HG03460 (cell line): ENCODE measurements at regions not wholly inside any gene's neighbourhood (a gene's known extent, or its start where the extent isn't known, plus 50 kb on each side); places are given as distances from the start of the nearest gene placed in this dataset.

Source experiments
- ATAC-seq: cut with Tn5 transposase; IDR thresholded peaks from one replicate; pipeline ENCODE4 v1.9.1; 2021; ENCODE audit not compliant: unreplicated experiment

DNA sequence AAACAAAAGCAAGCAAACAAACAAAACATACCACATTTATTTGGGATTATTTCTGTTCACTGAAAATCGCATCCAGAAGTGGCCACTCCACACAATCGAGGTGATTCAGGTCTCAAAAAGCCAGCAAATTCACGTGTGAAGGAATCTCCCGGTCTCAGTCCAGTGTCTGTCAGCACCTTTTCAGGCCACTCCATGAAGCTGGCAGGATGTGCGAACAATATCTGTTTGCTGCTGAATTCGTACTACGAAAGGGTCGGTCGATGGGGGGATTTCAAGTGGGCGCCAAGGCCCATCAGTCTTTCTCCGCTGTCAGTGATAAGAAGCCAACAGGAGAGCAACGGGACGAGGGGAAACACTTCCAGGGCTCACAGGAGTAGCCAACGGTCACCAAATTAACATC lies 505.1 kb downstream of the IRX1 start:
- ATAC-seq: no peak

DNA sequence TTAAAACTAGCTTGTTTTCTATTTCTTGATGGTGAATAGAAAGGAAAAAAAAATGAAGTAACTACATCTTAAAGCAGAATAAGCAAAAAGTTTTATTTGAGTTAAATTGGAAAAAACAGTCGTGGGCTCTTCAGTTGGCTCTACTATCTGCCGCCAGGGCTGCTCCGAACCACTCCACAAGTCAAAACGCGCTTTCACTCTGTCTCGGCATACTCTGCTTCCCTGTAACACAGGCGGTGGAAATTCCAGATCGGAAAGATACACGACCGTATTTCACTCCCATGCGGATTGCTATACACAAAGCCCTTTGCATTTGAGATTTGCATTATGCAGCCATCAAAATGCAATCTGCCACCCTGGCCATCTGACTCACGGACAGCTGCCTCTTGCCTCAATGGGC lies 505.6 kb downstream of the IRX1 start:
- no peak for ATAC-seq

DNA sequence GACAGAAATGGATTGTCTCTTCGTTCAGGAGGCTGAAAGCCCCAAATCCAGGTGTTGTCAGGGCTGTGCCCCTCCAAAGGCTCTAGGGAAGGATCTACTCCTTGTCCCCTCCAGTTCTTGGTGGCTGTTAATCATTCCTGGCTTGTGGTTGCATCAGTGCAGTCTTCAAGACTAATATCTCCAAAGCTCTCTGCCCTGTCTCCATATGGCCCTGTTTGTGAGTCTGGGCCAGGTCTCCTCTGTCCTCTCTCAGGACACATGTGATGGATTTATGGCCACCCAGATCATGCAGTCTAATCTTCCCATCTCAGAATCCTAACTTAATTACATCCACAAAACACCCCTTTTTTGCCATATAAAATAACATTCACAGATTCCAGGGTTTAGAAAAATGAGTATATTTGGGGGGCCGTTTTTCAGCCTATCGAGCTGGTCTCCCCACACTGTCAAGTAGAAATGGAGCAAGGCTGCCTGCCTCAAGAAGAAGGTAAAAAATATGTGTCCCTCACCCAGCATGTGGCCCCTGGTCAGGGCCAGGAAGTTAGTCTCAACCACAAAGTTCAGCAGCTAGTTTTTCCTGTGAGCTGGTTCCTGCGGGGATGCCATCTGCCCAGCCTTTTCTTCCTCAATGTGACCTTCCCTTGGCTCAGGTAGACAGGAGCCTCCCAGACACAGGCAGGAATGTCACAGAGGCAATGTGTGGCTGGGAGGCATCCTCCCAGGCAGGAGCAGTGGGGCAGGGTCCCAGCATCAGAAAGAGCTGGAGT lies 509.4 kb downstream of the IRX1 start:
- no peak for ATAC-seq

DNA sequence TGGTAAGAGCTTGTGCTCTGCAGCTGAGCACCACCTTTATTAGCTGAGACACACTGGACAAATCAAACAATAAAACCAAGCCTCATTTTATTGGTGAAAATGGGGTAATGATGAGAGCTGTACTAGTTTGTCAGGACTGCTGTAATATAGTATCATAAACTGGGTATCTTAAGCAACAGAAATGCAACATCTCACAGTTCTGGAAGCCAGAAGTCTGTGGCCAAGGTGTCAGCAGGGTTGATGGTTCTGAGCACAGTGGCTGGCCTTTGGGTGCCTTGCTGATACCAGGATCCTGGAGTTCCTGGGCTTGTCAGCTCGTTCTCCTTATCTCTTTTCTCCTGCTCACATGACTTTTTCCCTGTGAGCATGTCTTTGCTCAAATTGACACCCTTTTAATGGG lies 513.1 kb downstream of the IRX1 start:
- ATAC-seq: no peak

DNA sequence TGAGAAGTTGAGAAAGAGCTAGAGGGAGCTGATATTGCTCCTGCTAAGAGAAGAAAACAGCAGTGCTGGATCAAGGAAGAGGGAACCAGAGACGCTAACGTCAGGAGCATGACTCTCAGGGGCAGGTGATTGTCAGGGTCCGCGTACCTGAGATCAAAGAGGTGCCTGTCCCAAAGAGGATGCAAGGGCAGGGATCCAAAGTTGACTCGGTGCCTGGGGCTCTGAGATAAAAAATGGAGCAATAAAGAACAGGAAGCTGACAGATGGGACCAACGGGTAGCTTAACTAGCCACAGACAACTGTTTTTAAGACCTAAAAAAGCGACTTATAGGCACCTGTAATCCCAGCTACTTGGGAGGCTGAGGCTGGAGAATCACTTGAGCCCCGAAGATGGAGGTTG lies 517.8 kb downstream of the IRX1 start:
- no peak for ATAC-seq

DNA sequence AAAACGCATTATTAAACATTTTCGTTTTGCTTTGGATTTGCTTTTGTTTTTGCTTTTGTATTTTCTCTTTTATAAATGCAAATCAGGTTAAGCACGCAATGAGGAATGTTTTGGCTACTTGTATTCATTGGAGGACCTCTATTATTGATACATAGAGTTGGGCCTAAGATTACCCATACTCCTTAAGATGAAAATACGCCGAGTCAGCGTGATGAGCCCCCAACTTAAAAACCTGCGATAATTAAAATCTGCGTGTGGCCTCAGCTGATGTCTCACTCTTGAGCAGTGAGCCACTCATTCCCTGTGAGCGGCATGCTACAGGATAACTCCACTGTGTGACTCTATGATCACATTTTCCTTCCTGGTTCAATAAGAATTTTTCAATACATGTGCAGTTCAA lies 518.3 kb downstream of the IRX1 start:
- ATAC-seq: no peak

DNA sequence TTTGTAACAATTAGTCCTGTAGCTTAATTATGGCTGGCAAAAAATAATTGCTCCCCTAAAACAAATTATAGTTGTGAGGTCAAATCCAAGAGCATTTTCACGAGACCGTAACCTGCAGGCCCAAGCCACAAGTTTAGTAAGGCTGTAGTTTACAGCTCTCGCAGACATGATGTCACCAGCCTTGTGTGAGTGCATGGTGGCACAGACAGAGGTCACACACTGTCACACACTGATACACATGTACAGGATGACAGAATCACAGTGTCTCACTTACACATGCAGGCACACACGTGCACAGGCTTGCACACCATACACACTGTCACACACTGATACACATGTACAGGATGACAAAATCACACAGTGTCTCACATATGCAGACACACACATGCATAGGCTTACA lies 518.8 kb downstream of the IRX1 start:
- ATAC-seq: no peak

DNA sequence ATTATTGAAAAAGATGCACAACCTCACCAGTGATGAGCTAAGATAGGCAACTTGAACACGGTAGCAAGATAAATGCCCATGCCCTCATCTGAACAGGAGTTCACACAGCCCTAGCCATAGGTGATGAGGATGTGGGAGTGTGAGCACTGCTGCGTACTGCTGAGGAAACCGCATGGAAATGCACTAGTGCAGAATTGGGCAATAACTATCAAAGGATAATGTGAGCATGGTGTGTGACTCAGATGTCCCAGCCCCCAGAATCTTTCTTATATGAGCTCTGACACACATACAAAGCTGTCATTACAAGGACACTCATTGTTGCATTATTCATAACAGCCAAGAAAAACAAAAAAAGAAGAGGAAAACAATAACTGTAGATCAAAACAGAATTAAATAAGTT lies 521.2 kb downstream of the IRX1 start:
- no peak for ATAC-seq

DNA sequence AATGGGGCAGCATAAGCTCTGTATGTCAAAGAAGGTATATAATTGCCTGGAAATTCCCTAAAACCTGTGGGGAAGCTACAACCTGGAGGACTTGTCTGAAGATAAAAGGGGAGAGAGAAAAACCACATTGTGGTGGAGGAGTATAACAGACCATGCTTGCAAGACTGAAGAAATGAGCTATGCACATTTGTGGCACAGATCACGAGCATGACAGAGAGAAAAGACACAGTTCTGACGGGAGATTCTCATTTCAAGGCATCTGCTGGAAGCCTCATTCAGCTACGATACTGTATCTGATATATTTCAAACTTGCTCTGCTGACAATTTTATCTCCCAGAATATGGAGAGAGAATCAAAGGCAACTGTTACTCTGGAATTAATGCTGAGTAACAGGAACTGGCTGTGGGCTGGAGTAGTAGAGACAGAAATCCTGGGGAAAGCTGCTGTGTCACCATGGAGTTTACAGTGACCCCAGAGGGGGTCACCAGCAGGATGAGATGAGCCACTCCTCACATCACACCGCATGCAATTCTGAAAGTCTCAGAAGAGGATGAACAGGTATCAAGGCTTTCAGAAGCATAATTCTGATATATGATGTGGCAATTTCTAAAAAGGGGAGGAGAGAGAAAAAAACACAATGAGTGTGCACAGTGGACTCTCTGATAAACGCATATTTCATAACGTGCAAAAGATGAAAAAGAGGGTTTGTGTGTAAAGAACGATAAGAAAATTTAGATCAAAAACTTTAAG lies 528.8 kb downstream of the IRX1 start:
- no peak for ATAC-seq

DNA sequence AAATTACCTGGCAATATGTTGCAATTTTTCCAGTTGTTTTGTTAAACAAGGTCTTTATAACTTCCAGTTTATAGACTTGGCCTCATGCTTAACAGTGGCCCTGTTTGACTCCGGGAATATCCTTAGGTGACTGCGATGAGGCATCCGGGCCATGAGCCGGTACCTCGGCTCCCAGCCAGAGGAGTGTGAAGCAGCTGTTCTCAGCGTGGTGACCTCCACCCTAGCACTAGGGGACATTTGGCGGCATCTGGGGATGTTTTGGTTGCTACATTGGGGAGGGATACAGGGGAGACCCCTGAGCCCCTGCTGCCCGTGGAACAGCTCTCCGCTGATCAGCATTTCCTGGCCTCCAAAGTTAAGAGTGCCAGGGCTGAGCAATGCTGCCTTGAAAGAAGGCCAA lies 533.4 kb downstream of the IRX1 start:
- no peak for ATAC-seq

DNA sequence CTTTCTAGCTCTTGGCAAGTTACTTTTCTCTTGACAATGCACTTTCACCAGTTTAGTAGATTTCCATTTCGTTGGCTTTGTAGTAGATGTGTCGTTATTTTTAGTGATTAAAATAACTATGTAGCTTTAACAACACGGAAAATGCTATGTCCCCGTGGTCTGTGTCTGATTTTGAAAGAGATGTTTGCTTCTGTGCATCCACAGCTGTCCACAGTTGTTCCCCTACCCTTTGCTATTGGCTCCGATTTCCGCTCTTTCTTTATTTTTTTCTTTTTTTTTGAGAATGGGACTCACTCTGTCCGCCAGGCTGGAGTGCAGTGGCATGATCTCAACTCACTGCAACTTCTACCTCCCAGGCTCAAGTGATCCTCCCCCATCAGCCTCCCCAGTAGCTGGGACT lies 533.9 kb downstream of the IRX1 start:
- no peak for ATAC-seq

DNA sequence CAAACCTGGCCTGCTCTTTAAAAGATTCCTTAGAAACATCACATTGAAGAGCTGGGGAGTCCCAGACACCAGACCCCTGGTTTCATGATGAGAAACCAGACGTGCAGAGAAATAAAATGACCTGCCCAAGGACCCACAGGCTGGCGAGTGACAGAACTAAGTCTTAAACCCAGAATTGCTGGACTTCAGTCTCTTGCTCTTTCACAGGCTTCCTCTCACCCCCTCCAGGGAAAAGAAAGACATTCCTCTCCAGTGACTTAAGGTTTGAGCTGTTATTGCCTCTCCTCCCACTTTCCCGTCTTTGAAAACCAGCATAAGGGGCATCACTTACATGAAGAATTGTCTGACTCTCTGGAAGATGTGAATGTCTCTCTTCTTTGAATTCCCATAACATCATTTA lies 535.2 kb downstream of the IRX1 start:
- no peak for ATAC-seq

DNA sequence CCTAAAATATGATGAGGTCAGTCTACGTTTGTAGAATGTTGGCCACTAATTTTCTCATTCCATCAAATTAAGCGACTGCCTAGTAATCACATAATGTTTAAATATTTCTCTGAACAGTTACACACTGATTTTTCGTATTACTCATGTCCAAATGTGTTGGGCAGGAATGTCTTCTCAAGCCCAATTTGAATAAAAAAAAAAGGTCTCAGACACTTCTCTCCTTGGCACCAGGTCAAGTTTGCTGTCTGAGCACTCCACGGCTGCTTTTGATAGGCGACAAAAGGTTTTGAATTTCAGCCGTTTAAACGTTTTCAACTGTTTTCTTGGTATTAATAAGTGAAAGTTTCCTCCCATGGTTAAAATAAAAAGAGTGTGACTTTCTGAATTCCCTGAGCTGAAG lies 542.1 kb downstream of the IRX1 start:
- no peak for ATAC-seq

DNA sequence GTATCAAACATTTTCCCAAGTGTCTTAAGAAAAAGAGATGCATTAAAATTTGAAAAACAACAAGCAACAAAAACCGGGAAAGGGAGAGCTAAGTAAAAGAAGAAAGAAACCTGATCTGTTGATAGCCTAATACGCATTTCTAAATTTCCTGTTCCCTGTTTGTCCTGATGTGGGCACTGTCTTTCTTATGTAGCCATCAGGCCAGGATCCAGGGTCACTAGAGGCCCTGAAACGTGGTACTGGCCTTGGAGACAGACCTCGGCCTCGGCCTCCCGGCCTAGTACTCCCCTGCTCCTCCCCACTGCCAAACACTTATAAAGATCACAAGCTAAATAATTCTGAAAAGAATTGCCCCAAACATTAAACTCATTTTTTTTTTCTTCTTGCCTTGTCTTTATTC lies 547.2 kb downstream of the IRX1 start:
- ATAC-seq: no peak

DNA sequence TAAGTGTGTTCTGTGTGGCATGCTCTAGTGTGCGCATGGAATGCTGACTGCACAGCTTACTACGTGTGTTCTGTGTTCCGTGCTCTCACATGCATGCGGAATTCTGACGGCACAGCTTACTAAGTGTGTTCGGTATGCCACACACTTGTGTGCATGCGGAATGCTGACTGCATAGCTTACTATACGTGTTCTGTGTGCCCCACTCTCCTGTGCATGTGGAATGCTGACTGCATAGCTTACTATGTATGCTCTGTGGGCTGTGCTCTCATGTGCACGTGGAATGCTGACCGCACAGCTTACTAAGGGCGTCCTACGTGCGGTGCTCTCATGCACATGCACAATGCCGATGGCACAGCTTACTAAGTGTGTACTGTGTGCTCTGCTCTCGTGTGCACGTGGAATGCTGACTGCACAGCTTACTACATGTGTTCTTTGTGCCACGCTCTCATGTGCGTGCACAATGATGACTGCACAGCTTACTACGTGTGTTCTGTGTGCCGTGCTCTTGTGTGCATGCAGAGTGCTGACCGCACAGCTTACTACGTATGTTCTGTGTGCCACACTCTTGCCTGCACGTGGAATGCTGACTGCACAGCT lies 548.9 kb downstream of the IRX1 start:
- no peak for ATAC-seq

DNA sequence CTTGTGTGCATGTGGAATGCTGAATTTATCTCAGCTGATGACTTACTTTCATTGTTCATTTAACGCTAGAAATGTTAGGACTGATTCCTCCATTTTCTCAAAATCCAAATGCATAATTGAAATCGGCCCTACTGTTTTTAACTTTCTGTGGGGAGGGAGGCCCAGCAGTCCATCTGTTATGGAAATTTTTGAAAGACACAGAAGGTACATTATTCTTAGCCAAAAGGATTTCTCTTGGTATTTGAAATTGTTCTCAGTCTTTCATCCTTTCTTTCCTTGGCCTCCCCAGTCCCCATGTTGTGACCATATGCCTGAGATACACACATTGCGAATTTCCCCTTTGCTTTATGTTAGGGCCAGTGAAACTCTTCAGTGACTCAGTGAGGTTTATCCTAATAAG lies 549.9 kb downstream of the IRX1 start:
- ATAC-seq: no peak

DNA sequence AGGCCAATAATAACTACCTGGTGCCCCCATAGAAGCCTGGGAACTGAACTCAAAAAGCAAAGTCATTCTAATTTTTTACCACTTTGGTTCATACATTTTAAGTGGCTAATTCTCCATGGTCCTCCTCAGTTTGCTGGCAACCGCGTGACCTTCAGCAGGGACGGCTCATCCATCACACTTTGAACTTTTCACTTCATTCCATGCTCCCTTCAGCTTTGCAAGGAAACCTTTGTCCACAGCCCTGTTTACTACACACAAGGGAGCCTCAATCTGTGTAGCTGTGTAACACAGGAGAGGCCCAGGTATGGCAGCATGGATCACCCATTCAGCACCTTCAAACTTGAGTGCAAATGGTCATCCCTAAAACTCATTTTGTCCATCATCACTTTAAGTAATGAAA lies 552.4 kb downstream of the IRX1 start:
- no peak for ATAC-seq

DNA sequence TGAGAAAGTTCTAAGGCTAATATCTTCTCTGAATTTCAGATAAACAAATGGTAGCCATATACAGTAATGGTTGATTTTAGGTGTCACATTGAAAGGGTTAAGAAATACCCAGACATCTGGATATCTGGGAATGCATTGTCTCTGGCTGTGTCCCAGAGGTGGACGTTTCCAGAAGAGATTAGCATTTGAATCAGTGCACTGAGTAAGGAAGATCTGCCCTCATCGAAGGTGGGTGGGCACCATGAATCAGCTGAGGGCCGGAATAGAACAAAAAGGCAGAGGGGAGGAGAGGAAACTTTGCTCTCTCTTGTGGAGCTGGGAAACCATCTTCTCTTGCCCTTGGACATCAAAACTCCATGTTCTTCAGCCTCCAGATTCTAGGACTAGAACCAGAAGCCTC lies 554.4 kb downstream of the IRX1 start:
- no peak for ATAC-seq

DNA sequence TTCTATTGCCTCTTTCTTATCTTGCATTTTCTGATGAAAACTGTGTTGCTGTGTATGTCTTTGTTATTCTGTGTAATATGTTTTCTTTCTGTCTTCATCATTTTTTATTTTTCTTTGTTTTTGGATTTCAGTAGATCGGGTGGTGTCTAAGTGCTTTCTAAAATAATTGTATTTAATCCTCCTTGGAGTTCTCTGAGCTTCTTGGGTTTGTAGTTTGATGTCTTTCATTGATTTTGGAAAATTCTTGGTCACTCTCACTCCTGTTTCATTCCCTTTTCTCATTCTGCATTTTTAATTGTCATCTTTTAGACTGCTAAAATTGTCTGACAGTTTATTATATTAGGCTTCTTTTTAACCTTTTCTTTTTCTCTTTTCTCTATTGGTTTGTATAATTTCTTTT lies 560.5 kb downstream of the IRX1 start:
- no peak for ATAC-seq

DNA sequence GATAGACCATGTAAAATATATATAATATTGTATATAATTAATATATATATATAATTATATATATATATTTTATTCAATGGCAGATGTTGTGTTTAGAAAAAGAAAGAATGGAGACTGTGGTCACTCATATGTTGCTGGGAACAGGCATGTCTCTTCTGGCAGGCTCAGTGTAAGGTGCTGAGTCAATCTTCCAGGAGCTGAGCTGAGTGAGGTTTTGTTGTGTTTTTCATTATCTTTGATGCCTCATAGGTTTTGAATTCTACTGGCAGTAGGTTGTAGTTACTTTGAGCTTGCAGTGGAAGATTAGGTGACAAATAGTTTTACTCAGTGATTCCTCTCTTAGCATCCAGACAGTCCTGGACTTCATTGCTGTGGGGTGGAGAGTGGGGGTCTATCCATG lies 561.3 kb downstream of the IRX1 start:
- ATAC-seq: no peak

DNA sequence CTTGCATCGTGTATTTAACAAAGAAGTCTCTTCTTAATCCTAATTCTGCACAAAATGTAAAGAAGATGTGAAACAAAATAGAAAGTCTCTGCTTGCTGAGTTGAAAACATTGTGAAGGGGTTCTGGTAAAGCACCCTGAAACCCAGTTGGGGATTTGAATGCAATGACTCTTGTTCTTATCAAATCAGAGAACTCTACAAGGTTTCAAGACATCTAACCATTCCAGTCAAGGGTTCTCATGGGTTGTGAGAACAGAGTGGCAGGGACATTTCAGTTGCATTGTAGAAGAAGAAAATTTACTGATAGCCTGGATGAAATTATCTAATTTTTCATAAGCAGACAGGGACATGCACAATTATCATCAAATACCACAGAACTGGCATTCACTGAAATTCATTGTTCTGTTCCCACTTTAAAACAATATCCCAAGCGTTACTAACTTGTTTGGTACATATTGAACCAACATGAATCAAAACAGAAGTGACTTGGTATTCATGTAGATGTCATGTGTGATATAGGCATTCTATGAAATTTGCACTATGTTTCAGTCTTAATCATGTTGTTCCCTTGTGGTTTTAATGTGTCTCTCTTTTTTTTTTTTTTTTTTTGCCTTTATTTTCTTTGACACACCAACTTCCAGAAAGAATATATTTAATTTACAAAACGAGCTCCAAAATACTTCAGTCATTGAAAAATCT lies 563.3 kb downstream of the IRX1 start:
- ATAC-seq: no peak

DNA sequence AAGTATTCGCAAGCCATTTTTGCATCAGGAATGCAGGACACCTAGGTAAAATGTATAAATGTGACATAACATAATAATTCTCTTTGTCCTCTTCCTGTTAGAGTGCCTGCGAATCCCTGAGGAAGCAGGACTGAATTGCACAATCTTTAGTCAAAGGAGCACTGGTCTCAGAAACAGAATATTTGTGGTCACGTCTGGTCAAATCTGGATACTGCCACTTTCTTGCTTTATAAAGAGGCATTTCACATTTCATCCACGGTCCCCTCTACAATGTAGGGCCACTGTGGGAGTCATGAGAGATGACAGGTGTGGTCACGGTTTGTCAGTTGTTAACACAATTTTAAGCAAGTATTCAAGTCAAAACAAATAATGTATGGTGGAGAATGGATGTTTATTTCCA lies 564.0 kb downstream of the IRX1 start:
- no peak for ATAC-seq
